H9 (cell line): ENCODE measurements at regions not wholly inside any gene's neighbourhood (a gene's known extent, or its start where the extent isn't known, plus 50 kb on each side); places are given as distances from the start of the nearest gene placed in this dataset.

Source experiments
- DNase-seq: peaks from one replicate; pipeline ENCODE4 v3.0.0-alpha.2; 2017
- H2AFZ ChIP-seq: one replicate; pipeline ENCODE4 v1.6.1; 2013; ENCODE audit warnings: mild to moderate bottlenecking, low read length, control low read depth, moderate library complexity
- H2AK5ac ChIP-seq: 2 replicates; pipeline ENCODE4 v1.6.1; 2013; ENCODE audit warnings: low read length, control low read depth, mixed read lengths; ENCODE audit not compliant: insufficient read length
- H2BK120ac ChIP-seq: one replicate; pipeline ENCODE4 v1.6.1; 2013; ENCODE audit warnings: low read depth, mild to moderate bottlenecking, low read length, control low read depth, inconsistent platforms; ENCODE audit not compliant: poor library complexity, severe bottlenecking
- H2BK12ac ChIP-seq: 2 replicates; pipeline ENCODE4 v1.6.1; 2013; ENCODE audit warnings: low read length, control low read depth, mixed read lengths, low read depth; ENCODE audit not compliant: insufficient read length
- H2BK15ac ChIP-seq: 2 replicates; pipeline ENCODE4 v1.6.1; 2013; ENCODE audit warnings: low read depth, low read length, control low read depth
- H2BK20ac ChIP-seq: one replicate; pipeline ENCODE4 v1.6.1; 2013; ENCODE audit warnings: low read depth, mild to moderate bottlenecking, low read length, control low read depth, inconsistent platforms; ENCODE audit not compliant: poor library complexity, severe bottlenecking
- H2BK5ac ChIP-seq: 2 replicates; pipeline ENCODE4 v1.6.1; 2013; ENCODE audit warnings: low read length, control low read depth, mixed read lengths; ENCODE audit not compliant: insufficient read length
- H3K14ac ChIP-seq: 2 replicates; pipeline ENCODE4 v1.6.1; 2013; ENCODE audit warnings: low read length, control low read depth; ENCODE audit not compliant: insufficient read depth
- H3K18ac ChIP-seq: 2 replicates; pipeline ENCODE4 v1.6.1; 2013; ENCODE audit warnings: low read depth, mild to moderate bottlenecking, mixed read lengths, low read length, control low read depth; ENCODE audit not compliant: insufficient read length
- H3K23ac ChIP-seq: 2 replicates; pipeline ENCODE4 v1.6.1; 2013; ENCODE audit warnings: low read length, control low read depth, mixed read lengths, low read depth; ENCODE audit not compliant: insufficient read length
- H3K23me2 ChIP-seq: 2 replicates; pipeline ENCODE4 v1.6.1; 2013; ENCODE audit warnings: low read depth, mild to moderate bottlenecking, mixed read lengths, low read length, control low read depth; ENCODE audit not compliant: insufficient read length, poor library complexity, severe bottlenecking
- H3K27ac ChIP-seq: 2 replicates; pipeline ENCODE4 v1.5.1; 2013; ENCODE audit warnings: low read length, control low read depth, mixed read lengths, low read depth; ENCODE audit not compliant: insufficient read length
- H3K27me3 ChIP-seq: 2 replicates; pipeline ENCODE4 v1.6.1; 2013; ENCODE audit warnings: low read length, control low read depth, inconsistent platforms; ENCODE audit not compliant: insufficient read depth
- H3K4ac ChIP-seq: 2 replicates; pipeline ENCODE4 v1.6.1; 2013; ENCODE audit warnings: low read depth, mild to moderate bottlenecking, control low read depth, inconsistent platforms, low read length, moderate library complexity
- H3K4me1 ChIP-seq: 2 replicates; pipeline ENCODE4 v1.6.1; 2013; ENCODE audit warnings: low read length, control low read depth, inconsistent platforms; ENCODE audit not compliant: insufficient read depth
- H3K4me2 ChIP-seq: 2 replicates; pipeline ENCODE4 v1.6.1; 2013; ENCODE audit warnings: low read length, control low read depth, mixed read lengths; ENCODE audit not compliant: insufficient read length, insufficient read depth
- H3K56ac ChIP-seq: 2 replicates; pipeline ENCODE4 v1.6.1; 2013; ENCODE audit warnings: low read depth, mild to moderate bottlenecking, mixed read lengths, low read length, control low read depth; ENCODE audit not compliant: insufficient read length
- H3K79me1 ChIP-seq: 2 replicates; pipeline ENCODE4 v1.6.1; 2013; ENCODE audit warnings: low read depth, mild to moderate bottlenecking, moderate library complexity, low read length, control low read depth, inconsistent platforms; ENCODE audit not compliant: insufficient read depth, poor library complexity, severe bottlenecking
- H3K79me2 ChIP-seq: 2 replicates; pipeline ENCODE4 v1.6.1; 2013; ENCODE audit warnings: low read length, control low read depth, inconsistent platforms; ENCODE audit not compliant: insufficient read depth
- H3K9ac ChIP-seq: 2 replicates; pipeline ENCODE4 v1.6.1; 2013; ENCODE audit warnings: low read length, control low read depth, mixed read lengths; ENCODE audit not compliant: insufficient read length; ENCODE audit errors: extremely low read depth
- H3K9me3 ChIP-seq: one replicate; pipeline ENCODE4 v1.6.1; 2013; ENCODE audit warnings: low read depth, low read length, inconsistent platforms; ENCODE audit not compliant: control insufficient read depth
- H3T11ph ChIP-seq: one replicate; pipeline ENCODE4 v1.6.1; 2013; ENCODE audit warnings: mild to moderate bottlenecking, low read length, control low read depth, inconsistent platforms
- H4K20me1 ChIP-seq: one replicate; pipeline ENCODE4 v1.6.1; 2013; ENCODE audit not compliant: control insufficient read depth, insufficient read length, insufficient read depth
- H4K5ac ChIP-seq: 2 replicates; pipeline ENCODE4 v1.6.1; 2013; ENCODE audit warnings: low read depth, mild to moderate bottlenecking, mixed read lengths, low read length, control low read depth; ENCODE audit not compliant: insufficient read length
- H4K8ac ChIP-seq: replicated peaks from 2 replicates; pipeline ENCODE4 v1.6.1; 2013; ENCODE audit warnings: low read length, control low read depth, mixed read lengths, low read depth; ENCODE audit not compliant: insufficient read length
- H4K91ac ChIP-seq: 2 replicates; pipeline ENCODE4 v1.6.1; 2013; ENCODE audit warnings: low read depth, mild to moderate bottlenecking, moderate library complexity, mixed read lengths, low read length, control low read depth; ENCODE audit not compliant: insufficient read length
- H3K27ac Mint-ChIP-seq, 3 experiments: 2 replicates in 2 of 3; 3 replicates in 1 of 3; pipeline ENCODE4 v1.8.0; 2020 to 2021; ENCODE audit warnings: mixed read lengths in 3 of 3, mild to moderate bottlenecking in 1 of 3, moderate library complexity in 1 of 3
- H3K27me3 Mint-ChIP-seq: 2 replicates; pipeline ENCODE4 v1.8.0; 2021; ENCODE audit warnings: low read depth, mild to moderate bottlenecking, moderate library complexity, mixed read lengths
- H3K36me3 Mint-ChIP-seq, 3 experiments: 2 replicates in 2 of 3; 3 replicates in 1 of 3; pipeline ENCODE4 v1.8.0; 2020 to 2021; ENCODE audit warnings: low read depth in 3 of 3, mixed read lengths in 3 of 3; ENCODE audit not compliant: insufficient read depth in 1 of 3
- H3K4me1 Mint-ChIP-seq, 2 experiments: 2 replicates each; pipeline ENCODE4 v1.8.0; 2020; ENCODE audit warnings: mixed read lengths in 2 of 2
- H3K4me3 Mint-ChIP-seq, 2 experiments: 2 replicates in 1 of 2; 3 replicates in 1 of 2; pipeline ENCODE4 v1.8.0; 2020 to 2021; ENCODE audit warnings: mild to moderate bottlenecking in 2 of 2, mixed read lengths in 2 of 2, moderate library complexity in 1 of 2
- H3K9me3 Mint-ChIP-seq, 2 experiments: 2 replicates in 1 of 2; 3 replicates in 1 of 2; pipeline ENCODE4 v1.8.0; 2020; ENCODE audit warnings: mild to moderate bottlenecking in 2 of 2, mixed read lengths in 2 of 2, moderate library complexity in 1 of 2
- WGBS: extraction: QIAGEN DNeasy Blood & Tissue Kit; methylation state at CpG from one replicate; pipeline ENCODE4 v1.1.7; 2013; ENCODE audit warnings: missing lambda C conversion rate, low lambda C conversion rate, mixed read lengths; ENCODE audit not compliant: insufficient read length; ENCODE audit errors: extremely low coverage; 5-methylcytosine and 5-hydroxymethylcytosine counted together
- TF ChIP-seq, protein P1 (sequence below): fragments of 200-600 bp; sonication (generic); conservative IDR thresholded peaks from 3 replicates; pipeline ENCODE4 v1.8.0; 2021; ENCODE audit warnings: antibody characterized with exemption, mild to moderate bottlenecking

DNA sequence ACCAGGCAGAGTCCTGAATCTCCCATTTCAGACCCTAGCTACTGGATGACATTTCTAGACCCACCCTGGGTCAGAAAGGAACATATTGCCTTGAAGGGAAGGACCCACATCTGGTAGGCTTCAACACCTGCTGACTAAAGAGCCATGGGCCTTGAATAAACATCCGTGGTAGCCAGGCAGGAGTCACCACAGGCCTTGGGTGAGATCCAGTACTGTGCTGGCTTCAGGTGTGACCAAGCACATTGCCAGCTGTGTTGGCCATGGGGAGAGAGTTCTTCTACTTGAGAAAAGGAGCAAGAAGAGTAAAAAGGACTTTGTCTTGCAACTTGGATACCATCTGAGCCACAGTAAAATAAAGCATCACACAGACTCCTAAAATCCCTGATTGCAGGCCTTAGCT lies 332.6 kb downstream of the SLC16A7 start:
- TF ChIP-seq, protein P1, sequence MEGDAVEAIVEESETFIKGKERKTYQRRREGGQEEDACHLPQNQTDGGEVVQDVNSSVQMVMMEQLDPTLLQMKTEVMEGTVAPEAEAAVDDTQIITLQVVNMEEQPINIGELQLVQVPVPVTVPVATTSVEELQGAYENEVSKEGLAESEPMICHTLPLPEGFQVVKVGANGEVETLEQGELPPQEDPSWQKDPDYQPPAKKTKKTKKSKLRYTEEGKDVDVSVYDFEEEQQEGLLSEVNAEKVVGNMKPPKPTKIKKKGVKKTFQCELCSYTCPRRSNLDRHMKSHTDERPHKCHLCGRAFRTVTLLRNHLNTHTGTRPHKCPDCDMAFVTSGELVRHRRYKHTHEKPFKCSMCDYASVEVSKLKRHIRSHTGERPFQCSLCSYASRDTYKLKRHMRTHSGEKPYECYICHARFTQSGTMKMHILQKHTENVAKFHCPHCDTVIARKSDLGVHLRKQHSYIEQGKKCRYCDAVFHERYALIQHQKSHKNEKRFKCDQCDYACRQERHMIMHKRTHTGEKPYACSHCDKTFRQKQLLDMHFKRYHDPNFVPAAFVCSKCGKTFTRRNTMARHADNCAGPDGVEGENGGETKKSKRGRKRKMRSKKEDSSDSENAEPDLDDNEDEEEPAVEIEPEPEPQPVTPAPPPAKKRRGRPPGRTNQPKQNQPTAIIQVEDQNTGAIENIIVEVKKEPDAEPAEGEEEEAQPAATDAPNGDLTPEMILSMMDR = no peak

More for the DNA sequence above, 332.6 kb downstream of the SLC16A7 start:
- H3K79me2 ChIP-seq = no peaks in the 10 kb centered on the region
- H4K5ac ChIP-seq = no peak overlapping the region
- no peak overlapping the region for H3K27ac ChIP-seq
- no peak overlapping the region for H3K14ac ChIP-seq
- no peak overlapping the region for H3K9ac ChIP-seq
- H3K9me3 ChIP-seq = no peaks in the 10 kb centered on the region
- Mint-ChIP-seq H3K36me3 (no peaks in the 10 kb centered on the region; a peak in 1 of 7 replicates), H3K27ac (no peak overlapping the region; a peak in 1 of 7 replicates), H3K4me3 (no peak overlapping the region), H3K27me3 (no peaks in the 10 kb centered on the region), H3K4me1 (no peaks in the 10 kb centered on the region), H3K9me3 (no peaks in the 10 kb centered on the region; a peak in 2 of 5 replicates)
- H3T11ph ChIP-seq = no peak overlapping the region
- H3K4ac ChIP-seq = no peak overlapping the region
- H2BK120ac ChIP-seq = no peak overlapping the region
- no peaks in the 10 kb centered on the region for H4K20me1 ChIP-seq
- no peak overlapping the region for H3K56ac ChIP-seq
- no peak overlapping the region for H3K4me2 ChIP-seq
- no peak overlapping the region for H2BK15ac ChIP-seq
- H2AK5ac ChIP-seq = no peak overlapping the region
- no peak overlapping the region for H2BK12ac ChIP-seq
- H2AFZ ChIP-seq = no peak overlapping the region
- DNase-seq = no peak
- H2BK5ac ChIP-seq = no peak overlapping the region
- H3K18ac ChIP-seq = no peak overlapping the region
- H4K91ac ChIP-seq = no peak overlapping the region
- WGBS = no CpG with 5 or more reads among the region's 1 CpG
- H3K27me3 ChIP-seq = no peaks in the 10 kb centered on the region
- no peak overlapping the region for H2BK20ac ChIP-seq
- H3K23me2 ChIP-seq = no peaks in the 10 kb centered on the region
- no peak overlapping the region for H3K23ac ChIP-seq
- no peaks in the 10 kb centered on the region for H3K4me1 ChIP-seq
- H3K79me1 ChIP-seq = no peaks in the 10 kb centered on the region
- H4K8ac ChIP-seq = no peak overlapping the region
